ENCODE measurements at regions not wholly inside any gene's neighbourhood (a gene's known extent, or its start where the extent isn't known, plus 50 kb on each side); places are given as distances from the start of the nearest gene placed in this dataset.
"Not testable (repeated sequence)": the region's sequence is repeated elsewhere in the genome, so short reads cannot be mapped to it uniquely, and the experiment has no call there.

DNA sequence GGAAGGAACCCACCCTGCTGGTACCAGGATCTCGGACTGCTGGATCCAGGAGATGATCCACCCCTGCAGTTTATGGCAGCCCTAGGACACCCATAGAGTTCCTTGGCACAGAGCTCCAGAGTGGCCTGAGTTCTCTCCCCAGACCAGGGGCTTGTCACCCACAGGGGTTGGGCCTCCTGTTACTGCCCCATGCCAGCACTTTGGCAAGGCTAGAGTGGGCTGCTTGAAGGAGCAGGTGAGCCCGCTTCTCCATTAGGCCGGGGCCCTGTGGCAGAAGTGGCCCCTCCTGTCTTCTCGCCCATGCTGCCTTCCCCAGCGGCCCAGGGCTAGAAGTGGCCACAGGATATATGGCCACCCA lies 1073.9 kb downstream of the RPIA start:
- TF ChIP-seq POLR2AphosphoS5 (IDR thresholded peaks at IDR 0.05; ENCODE audit: borderline replicate concordance, low read depth, low read length); EZH2 (IDR thresholded peaks at IDR 0.05); FOXP2 (optimal IDR thresholded peaks at IDR 0.05; ENCODE audit: control extremely low read depth, extremely low read length, insufficient read depth): not testable (repeated sequence)

Measured in SK-N-MC (cell line).